GM12872 (cell line): ENCODE measurements at regions not wholly inside any gene's neighbourhood (a gene's known extent, or its start where the extent isn't known, plus 50 kb on each side); places are given as distances from the start of the nearest gene placed in this dataset.

ENCODE experiments used
- CTCF ChIP-seq: IDR thresholded peaks from 3 replicates; pipeline ENCODE4 v1.5.1; 2011; ENCODE audit warnings: low read depth, mild to moderate bottlenecking, low read length, moderate library complexity; ENCODE audit not compliant: insufficient read depth

GRCh38 chr13:97696921-97697320, 256.6 kb upstream of the IPO5 start:
- TF ChIP-seq CTCF: no peak

GRCh38 chr13:97700306-97700848, 253.1 kb upstream of the IPO5 start:
- no peak for TF ChIP-seq CTCF

- no peak for TF ChIP-seq CTCF
These were observed 250.9 kb upstream of the IPO5 start for GRCh38 chr13:97702614-97703013.

- no peak for TF ChIP-seq CTCF
These were observed 242.7 kb upstream of the IPO5 start for GRCh38 chr13:97710797-97711196.

GRCh38 chr13:97712770-97713169, 240.7 kb upstream of the IPO5 start:
- no peak for TF ChIP-seq CTCF

GRCh38 chr13:97715763-97716162, 237.7 kb upstream of the IPO5 start:
- TF ChIP-seq CTCF: no peak

- no peak for TF ChIP-seq CTCF
These were observed 236.7 kb upstream of the IPO5 start for GRCh38 chr13:97716746-97717145.
